HL-60 (cell line): ENCODE measurements at regions not wholly inside any gene's neighbourhood (a gene's known extent, or its start where the extent isn't known, plus 50 kb on each side); places are given as distances from the start of the nearest gene placed in this dataset.

Experiments
- DNase-seq, 2 experiments: peaks; one replicate each; pipeline ENCODE4 v3.0.0-alpha.2; 2010 to 2020; ENCODE audit warnings: low read depth in 1 of 2, low spot score in 1 of 2
- H3K27ac ChIP-seq: fragments of 250-450 bp; sonication (Bioruptor Pico); replicated peaks from 2 replicates; pipeline ENCODE4 v1.5.1; 2020; ENCODE audit warnings: mild to moderate bottlenecking, moderate library complexity
- H3K27me3 ChIP-seq: fragments of 250-450 bp; sonication (Bioruptor Pico); 2 replicates; pipeline ENCODE4 v1.5.1; 2021; ENCODE audit warnings: mild to moderate bottlenecking, moderate library complexity; ENCODE audit not compliant: insufficient read depth, poor library complexity, severe bottlenecking
- H3K4me3 ChIP-seq: replicated peaks from 2 replicates; pipeline ENCODE4 v1.5.1; 2011; ENCODE audit warnings: mild to moderate bottlenecking, control low read depth, low read length; ENCODE audit not compliant: insufficient read depth
- GABPA ChIP-seq: IDR thresholded peaks from 2 replicates; pipeline ENCODE4 v1.6.1; 2012; ENCODE audit warnings: low read depth
- POLR2AphosphoS5 ChIP-seq: IDR thresholded peaks from 2 replicates; pipeline ENCODE4 v1.6.1; 2012; ENCODE audit warnings: low read depth
- SPI1 ChIP-seq: IDR thresholded peaks from 2 replicates; pipeline ENCODE4 v1.6.1; 2012; ENCODE audit warnings: low read depth, mild to moderate bottlenecking, borderline replicate concordance
- TF ChIP-seq, protein P1 (sequence below): IDR thresholded peaks from 2 replicates; pipeline ENCODE4 v1.6.1; 2012; ENCODE audit warnings: low read depth; ENCODE audit not compliant: insufficient replicate concordance
- TF ChIP-seq, protein P2 (sequence below): IDR thresholded peaks from one replicate; pipeline ENCODE4 v1.5.1; 2011; ENCODE audit warnings: low read length, control low read depth, inconsistent platforms; ENCODE audit not compliant: insufficient read depth

DNA sequence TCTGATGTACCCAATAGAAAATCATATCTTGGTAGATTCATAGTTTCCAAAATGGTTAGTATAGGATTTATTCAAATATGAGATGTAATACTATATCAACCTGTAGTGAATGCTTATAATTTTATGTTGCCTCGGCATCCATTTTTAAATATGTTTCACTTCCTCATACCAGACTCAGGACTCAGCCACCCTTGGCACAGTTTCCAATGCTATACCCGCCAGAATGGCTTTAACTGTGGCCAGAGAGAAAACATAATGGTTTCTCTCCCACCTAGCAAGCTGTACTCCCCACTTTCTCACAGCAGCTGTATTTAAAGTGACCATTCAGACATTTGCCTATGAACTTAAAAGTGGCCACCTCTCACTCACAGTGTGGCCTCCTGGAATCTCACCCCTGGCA, 466.6 kb upstream of the PABPC4L start:
- TF ChIP-seq, protein P1, sequence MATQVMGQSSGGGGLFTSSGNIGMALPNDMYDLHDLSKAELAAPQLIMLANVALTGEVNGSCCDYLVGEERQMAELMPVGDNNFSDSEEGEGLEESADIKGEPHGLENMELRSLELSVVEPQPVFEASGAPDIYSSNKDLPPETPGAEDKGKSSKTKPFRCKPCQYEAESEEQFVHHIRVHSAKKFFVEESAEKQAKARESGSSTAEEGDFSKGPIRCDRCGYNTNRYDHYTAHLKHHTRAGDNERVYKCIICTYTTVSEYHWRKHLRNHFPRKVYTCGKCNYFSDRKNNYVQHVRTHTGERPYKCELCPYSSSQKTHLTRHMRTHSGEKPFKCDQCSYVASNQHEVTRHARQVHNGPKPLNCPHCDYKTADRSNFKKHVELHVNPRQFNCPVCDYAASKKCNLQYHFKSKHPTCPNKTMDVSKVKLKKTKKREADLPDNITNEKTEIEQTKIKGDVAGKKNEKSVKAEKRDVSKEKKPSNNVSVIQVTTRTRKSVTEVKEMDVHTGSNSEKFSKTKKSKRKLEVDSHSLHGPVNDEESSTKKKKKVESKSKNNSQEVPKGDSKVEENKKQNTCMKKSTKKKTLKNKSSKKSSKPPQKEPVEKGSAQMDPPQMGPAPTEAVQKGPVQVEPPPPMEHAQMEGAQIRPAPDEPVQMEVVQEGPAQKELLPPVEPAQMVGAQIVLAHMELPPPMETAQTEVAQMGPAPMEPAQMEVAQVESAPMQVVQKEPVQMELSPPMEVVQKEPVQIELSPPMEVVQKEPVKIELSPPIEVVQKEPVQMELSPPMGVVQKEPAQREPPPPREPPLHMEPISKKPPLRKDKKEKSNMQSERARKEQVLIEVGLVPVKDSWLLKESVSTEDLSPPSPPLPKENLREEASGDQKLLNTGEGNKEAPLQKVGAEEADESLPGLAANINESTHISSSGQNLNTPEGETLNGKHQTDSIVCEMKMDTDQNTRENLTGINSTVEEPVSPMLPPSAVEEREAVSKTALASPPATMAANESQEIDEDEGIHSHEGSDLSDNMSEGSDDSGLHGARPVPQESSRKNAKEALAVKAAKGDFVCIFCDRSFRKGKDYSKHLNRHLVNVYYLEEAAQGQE = no peak
- TF ChIP-seq SPI1 (no peak), GABPA (no peak), POLR2AphosphoS5 (no peak)
- TF ChIP-seq, protein P2, sequence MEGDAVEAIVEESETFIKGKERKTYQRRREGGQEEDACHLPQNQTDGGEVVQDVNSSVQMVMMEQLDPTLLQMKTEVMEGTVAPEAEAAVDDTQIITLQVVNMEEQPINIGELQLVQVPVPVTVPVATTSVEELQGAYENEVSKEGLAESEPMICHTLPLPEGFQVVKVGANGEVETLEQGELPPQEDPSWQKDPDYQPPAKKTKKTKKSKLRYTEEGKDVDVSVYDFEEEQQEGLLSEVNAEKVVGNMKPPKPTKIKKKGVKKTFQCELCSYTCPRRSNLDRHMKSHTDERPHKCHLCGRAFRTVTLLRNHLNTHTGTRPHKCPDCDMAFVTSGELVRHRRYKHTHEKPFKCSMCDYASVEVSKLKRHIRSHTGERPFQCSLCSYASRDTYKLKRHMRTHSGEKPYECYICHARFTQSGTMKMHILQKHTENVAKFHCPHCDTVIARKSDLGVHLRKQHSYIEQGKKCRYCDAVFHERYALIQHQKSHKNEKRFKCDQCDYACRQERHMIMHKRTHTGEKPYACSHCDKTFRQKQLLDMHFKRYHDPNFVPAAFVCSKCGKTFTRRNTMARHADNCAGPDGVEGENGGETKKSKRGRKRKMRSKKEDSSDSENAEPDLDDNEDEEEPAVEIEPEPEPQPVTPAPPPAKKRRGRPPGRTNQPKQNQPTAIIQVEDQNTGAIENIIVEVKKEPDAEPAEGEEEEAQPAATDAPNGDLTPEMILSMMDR = no peak
- DNase-seq = no peak
- no peak overlapping the region for H3K4me3 ChIP-seq
- H3K27me3 ChIP-seq = no peaks in the 10 kb centered on the region
- H3K27ac ChIP-seq = no peak overlapping the region

DNA sequence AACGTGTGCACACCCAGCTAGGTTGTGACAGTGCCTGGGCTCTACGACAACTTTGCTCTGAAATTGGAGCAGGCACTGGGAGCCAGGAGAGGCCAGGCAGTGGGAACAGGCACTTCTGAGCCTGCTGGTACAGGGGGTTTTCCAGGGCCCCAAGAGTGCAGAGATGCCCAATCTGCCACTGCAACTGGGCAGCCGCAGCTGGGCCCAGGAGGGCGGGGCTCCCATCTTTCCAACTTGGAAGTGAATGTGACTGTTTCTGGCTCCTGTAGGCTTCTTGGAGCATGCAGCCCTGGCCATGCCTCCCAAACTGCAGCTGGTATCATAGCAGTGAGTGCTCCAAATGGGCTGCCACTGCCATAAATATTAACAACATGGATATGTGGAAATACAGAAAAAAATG, 465.1 kb upstream of the PABPC4L start:
- no peaks in the 10 kb centered on the region for H3K27me3 ChIP-seq
- no peak for TF ChIP-seq GABPA
- TF ChIP-seq, protein P1 = no peak
- TF ChIP-seq, protein P2 = no peak
- TF ChIP-seq POLR2AphosphoS5 = no peak
- no peak for TF ChIP-seq SPI1
- H3K4me3 ChIP-seq = no peak overlapping the region

DNA sequence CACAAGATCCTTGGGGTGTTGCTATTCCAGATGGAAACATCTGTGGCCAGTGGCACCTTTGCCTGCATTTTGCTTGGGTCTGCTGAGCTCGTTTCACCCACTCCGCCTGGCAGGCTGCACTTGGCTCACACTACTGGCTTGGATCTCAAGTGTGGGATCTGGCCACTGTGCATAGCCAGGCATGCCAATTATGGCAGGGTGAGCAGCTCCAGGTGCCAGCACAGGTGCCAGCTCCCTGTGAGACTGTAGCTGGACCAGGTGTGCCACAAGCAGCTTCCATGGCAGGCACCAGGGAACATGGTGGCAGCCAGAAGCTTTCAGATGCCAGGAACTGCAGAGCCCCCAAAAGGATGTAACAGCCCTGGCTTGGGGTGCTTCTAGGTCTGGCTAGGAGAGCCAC, 463.8 kb upstream of the PABPC4L start:
- no peak for TF ChIP-seq GABPA
- TF ChIP-seq POLR2AphosphoS5 = no peak
- TF ChIP-seq, protein P1 = no peak
- TF ChIP-seq, protein P2 = no peak
- TF ChIP-seq SPI1 = no peak
- Histone ChIP-seq H3K4me3 (no peak overlapping the region), H3K27me3 (no peaks in the 10 kb centered on the region), H3K27ac (no peak overlapping the region)
- DNase-seq = no peak

More for the DNA sequence above, 465.1 kb upstream of the PABPC4L start:
- DNase-seq = no peak
- H3K27ac ChIP-seq = no peak overlapping the region
